Tibial nerve (tissue), 4 donors: ENCODE measurements at regions not wholly inside any gene's neighbourhood (a gene's known extent, or its start where the extent isn't known, plus 50 kb on each side); places are given as distances from the start of the nearest gene placed in this dataset.

Experiments
- EP300 ChIP-seq, 2 donors: sonication (generic); formaldehyde crosslinking; IDR thresholded peaks; one replicate each; pipeline ENCODE4 v1.6.1; 2017; ENCODE audit warnings: antibody characterized with exemption in 2 of 2, mild to moderate bottlenecking in 1 of 2
- POLR2A ChIP-seq, 2 donors: fragments of 450-650 bp; IDR thresholded peaks; one replicate each; pipeline ENCODE4 v1.6.1; 2017; ENCODE audit warnings: antibody characterized with exemption in 2 of 2, mild to moderate bottlenecking in 2 of 2, moderate library complexity in 2 of 2
- TF ChIP-seq, protein P1 (sequence below), 5 experiments: fragments of 200-600 bp in 3 of 5; fragments of 450-650 bp in 2 of 5; sonication (generic) in 3 of 5; IDR thresholded peaks; one replicate each; pipeline ENCODE4 v1.5.1; 2016 to 2019; ENCODE audit warnings: antibody characterized with exemption in 5 of 5, mild to moderate bottlenecking in 3 of 5, moderate library complexity in 2 of 5

DNA sequence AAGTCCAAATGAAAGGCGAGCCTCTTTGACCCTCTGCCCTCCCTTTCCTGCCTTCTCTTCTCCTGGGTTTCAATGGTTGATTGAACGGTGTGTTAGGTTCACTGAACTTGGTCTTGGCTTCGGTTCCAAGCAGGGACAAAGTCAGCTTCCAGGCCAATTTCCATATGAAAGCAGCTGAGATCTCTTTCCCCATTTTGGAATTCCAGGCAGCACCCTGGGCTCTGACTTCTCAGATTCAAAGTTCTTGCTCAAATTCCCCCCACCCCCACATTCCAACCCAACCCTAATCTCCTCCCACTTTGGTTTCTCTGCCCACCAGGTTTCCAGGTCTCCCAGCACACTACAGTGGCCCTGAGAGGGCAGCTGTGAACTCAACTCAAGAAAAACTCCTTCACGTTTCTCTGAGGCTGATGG, 231.0 kb downstream of the INSIG2 start:
- TF ChIP-seq POLR2A (IDR thresholded peaks at IDR 0.05) (no peak), EP300 (IDR thresholded peaks at IDR 0.05) (no peak)
- TF ChIP-seq, protein P1, sequence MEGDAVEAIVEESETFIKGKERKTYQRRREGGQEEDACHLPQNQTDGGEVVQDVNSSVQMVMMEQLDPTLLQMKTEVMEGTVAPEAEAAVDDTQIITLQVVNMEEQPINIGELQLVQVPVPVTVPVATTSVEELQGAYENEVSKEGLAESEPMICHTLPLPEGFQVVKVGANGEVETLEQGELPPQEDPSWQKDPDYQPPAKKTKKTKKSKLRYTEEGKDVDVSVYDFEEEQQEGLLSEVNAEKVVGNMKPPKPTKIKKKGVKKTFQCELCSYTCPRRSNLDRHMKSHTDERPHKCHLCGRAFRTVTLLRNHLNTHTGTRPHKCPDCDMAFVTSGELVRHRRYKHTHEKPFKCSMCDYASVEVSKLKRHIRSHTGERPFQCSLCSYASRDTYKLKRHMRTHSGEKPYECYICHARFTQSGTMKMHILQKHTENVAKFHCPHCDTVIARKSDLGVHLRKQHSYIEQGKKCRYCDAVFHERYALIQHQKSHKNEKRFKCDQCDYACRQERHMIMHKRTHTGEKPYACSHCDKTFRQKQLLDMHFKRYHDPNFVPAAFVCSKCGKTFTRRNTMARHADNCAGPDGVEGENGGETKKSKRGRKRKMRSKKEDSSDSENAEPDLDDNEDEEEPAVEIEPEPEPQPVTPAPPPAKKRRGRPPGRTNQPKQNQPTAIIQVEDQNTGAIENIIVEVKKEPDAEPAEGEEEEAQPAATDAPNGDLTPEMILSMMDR (IDR thresholded peaks at IDR 0.05) = no peak
